Hepatocyte (in vitro differentiated cells): ENCODE measurements at regions not wholly inside any gene's neighbourhood (a gene's known extent, or its start where the extent isn't known, plus 50 kb on each side); places are given as distances from the start of the nearest gene placed in this dataset.
A peak's percentile ranks its signal among the peaks of the same experiment; 100 is the strongest.

Source experiments
- DNase-seq: peaks from one replicate; pipeline ENCODE4 v3.0.0-alpha.2; 2016; ENCODE audit warnings: low spot score
- H2AFZ ChIP-seq: fragments of 200-600 bp; sonication (generic); 2 replicates; pipeline ENCODE4 v1.6.0; 2016; ENCODE audit warnings: antibody characterized with exemption, mild to moderate bottlenecking
- H3K27ac ChIP-seq: fragments of 200-600 bp; sonication (generic); 2 replicates; pipeline ENCODE4 v1.5.1; 2016; ENCODE audit warnings: mild to moderate bottlenecking
- H3K27me3 ChIP-seq: fragments of 200-600 bp; sonication (generic); 2 replicates; pipeline ENCODE4 v1.6.1; 2016
- H3K36me3 ChIP-seq: fragments of 200-600 bp; sonication (generic); replicated peaks from 2 replicates; pipeline ENCODE4 v1.5.1; 2016; ENCODE audit warnings: low read depth; ENCODE audit not compliant: insufficient read depth
- H3K4me1 ChIP-seq: fragments of 200-600 bp; sonication (generic); 2 replicates; pipeline ENCODE4 v1.5.1; 2016; ENCODE audit warnings: mild to moderate bottlenecking, moderate library complexity; ENCODE audit not compliant: insufficient read depth
- H3K4me2 ChIP-seq: fragments of 200-600 bp; sonication (generic); 2 replicates; pipeline ENCODE4 v1.6.0; 2016
- H3K4me3 ChIP-seq: fragments of 200-600 bp; sonication (generic); 2 replicates; pipeline ENCODE4 v1.5.1; 2016; ENCODE audit warnings: mild to moderate bottlenecking
- H3K79me2 ChIP-seq: fragments of 200-600 bp; sonication (generic); 2 replicates; pipeline ENCODE4 v1.6.0; 2017; ENCODE audit warnings: mild to moderate bottlenecking
- H3K9me2 ChIP-seq: fragments of 200-600 bp; sonication (generic); replicated peaks from 2 replicates; pipeline ENCODE4 v1.6.0; 2017; ENCODE audit warnings: mild to moderate bottlenecking; ENCODE audit not compliant: insufficient read depth
- H3K9me3 ChIP-seq: fragments of 200-600 bp; sonication (generic); 2 replicates; pipeline ENCODE4 v1.5.1; 2016; ENCODE audit warnings: low read depth, mild to moderate bottlenecking
- H4K20me1 ChIP-seq: fragments of 200-600 bp; sonication (generic); 2 replicates; pipeline ENCODE4 v1.6.0; 2016; ENCODE audit warnings: mild to moderate bottlenecking; ENCODE audit not compliant: insufficient read depth, poor library complexity, severe bottlenecking
- EZH2 ChIP-seq: fragments of 200-600 bp; sonication (generic); IDR thresholded peaks from 2 replicates; pipeline ENCODE4 v1.6.1; 2016; ENCODE audit warnings: antibody characterized with exemption, mild to moderate bottlenecking, borderline replicate concordance
- EZH2phosphoT487 ChIP-seq: fragments of 200-600 bp; sonication (generic); IDR thresholded peaks from one replicate; pipeline ENCODE4 v1.6.1; 2018; ENCODE audit warnings: antibody characterized with exemption, mild to moderate bottlenecking, low read depth, moderate library complexity; ENCODE audit not compliant: unreplicated experiment, severe bottlenecking
- WGBS: methylation state at CpG from one replicate; pipeline ENCODE4 v1.1.6; 2016; ENCODE audit warnings: low lambda C conversion rate; ENCODE audit errors: missing lambda C conversion rate; 5-methylcytosine and 5-hydroxymethylcytosine counted together
- TF ChIP-seq, protein P1 (sequence below): fragments of 200-600 bp; sonication (generic); IDR thresholded peaks from 2 replicates; pipeline ENCODE4 v1.5.1; 2016; ENCODE audit warnings: antibody characterized with exemption, mild to moderate bottlenecking; ENCODE audit not compliant: poor library complexity

- no peaks in the 10 kb centered on the region for H3K36me3 ChIP-seq
- H3K9me3 ChIP-seq: no peaks in the 10 kb centered on the region
- H3K27ac ChIP-seq: peak overlapping the region; percentile 96
- peak overlapping the region; percentile 35 for H2AFZ ChIP-seq
- no peaks in the 10 kb centered on the region for H3K9me2 ChIP-seq
- DNase-seq: peak; percentile 74
- peaks cover 32% of the 10 kb centered on the region for H3K4me1 ChIP-seq
- H3K4me2 ChIP-seq: peak overlapping the region; percentile 67
- H4K20me1 ChIP-seq: no peaks in the 10 kb centered on the region
- H3K27me3 ChIP-seq: no peaks in the 10 kb centered on the region
- no peak overlapping the region for H3K4me3 ChIP-seq
- WGBS: 17% methylated on average over 22 of the region's 24 CpGs
- no peaks in the 10 kb centered on the region for H3K79me2 ChIP-seq
- TF ChIP-seq, protein P1, sequence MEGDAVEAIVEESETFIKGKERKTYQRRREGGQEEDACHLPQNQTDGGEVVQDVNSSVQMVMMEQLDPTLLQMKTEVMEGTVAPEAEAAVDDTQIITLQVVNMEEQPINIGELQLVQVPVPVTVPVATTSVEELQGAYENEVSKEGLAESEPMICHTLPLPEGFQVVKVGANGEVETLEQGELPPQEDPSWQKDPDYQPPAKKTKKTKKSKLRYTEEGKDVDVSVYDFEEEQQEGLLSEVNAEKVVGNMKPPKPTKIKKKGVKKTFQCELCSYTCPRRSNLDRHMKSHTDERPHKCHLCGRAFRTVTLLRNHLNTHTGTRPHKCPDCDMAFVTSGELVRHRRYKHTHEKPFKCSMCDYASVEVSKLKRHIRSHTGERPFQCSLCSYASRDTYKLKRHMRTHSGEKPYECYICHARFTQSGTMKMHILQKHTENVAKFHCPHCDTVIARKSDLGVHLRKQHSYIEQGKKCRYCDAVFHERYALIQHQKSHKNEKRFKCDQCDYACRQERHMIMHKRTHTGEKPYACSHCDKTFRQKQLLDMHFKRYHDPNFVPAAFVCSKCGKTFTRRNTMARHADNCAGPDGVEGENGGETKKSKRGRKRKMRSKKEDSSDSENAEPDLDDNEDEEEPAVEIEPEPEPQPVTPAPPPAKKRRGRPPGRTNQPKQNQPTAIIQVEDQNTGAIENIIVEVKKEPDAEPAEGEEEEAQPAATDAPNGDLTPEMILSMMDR: no peak
- no peak for TF ChIP-seq EZH2phosphoT487
- TF ChIP-seq EZH2: no peak
Observed at GRCh38 chr9:96048104-96048955, 172.8 kb downstream of the ERCC6L2 start.

DNA sequence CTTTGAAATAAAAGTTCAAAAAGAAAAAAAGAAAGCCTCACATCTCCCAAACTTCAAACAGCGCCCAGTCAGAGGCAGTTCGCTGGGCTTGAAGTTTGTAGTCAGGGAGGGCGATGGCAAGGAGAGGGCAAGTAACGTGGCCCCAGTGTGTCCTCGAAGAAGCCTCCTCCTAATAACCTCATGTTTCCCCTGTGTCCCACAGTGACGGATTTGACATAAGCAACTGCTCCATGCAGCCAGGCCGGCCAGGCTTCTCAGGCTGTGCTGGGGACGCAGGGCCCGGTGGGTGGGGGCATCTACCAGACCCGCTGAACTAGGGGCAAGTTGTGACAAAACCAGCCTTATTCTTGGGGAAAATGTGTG lies 172.2 kb downstream of the ERCC6L2 start:
- DNase-seq: no peak
- no peaks in the 10 kb centered on the region for H3K9me2 ChIP-seq
- H3K9me3 ChIP-seq: no peaks in the 10 kb centered on the region
- peak overlapping the region; percentile 96 for H3K27ac ChIP-seq
- H3K4me2 ChIP-seq: peak overlapping the region; percentile 67
- H3K4me3 ChIP-seq: no peak overlapping the region
- no peaks in the 10 kb centered on the region for H3K27me3 ChIP-seq
- H2AFZ ChIP-seq: peak overlapping the region; percentile 35
- no peaks in the 10 kb centered on the region for H4K20me1 ChIP-seq
- no peaks in the 10 kb centered on the region for H3K79me2 ChIP-seq
- no peaks in the 10 kb centered on the region for H3K36me3 ChIP-seq
- WGBS: 62% methylated on average over 10 of the region's 10 CpGs
- TF ChIP-seq EZH2phosphoT487 (no peak), EZH2 (no peak)
- TF ChIP-seq, protein P1: no peak
- peaks cover 32% of the 10 kb centered on the region for H3K4me1 ChIP-seq

DNA sequence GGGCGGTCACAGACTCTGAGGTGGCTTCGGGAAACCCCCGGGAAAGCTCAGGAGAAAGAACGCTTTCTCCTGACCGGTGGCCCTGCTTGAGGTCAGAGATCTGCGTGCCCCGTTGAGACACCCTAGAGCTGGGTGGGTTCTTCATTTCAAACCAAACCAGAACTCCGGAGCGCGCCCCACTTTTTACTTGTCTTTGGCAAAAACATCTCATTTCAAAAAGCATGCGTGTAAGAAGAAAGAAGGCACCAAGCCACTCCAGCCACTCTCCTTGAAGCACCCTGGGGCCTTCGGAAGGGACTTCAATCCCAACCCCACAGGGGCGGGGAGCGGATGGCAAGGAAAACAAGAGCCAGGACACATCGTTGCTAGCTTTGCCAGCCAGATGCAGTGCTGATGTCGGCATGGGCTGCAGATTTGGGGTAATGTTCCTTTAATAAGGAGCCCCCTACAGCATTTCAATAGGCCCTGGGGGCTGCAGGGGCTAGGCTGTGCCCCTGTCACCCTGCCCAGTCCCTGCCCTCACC lies 171.7 kb downstream of the ERCC6L2 start:
- H3K27ac ChIP-seq: peak overlapping the region; percentile 96

More for the DNA sequence above, 171.7 kb downstream of the ERCC6L2 start:
- no peaks in the 10 kb centered on the region for H3K9me2 ChIP-seq
- H2AFZ ChIP-seq: no peak overlapping the region
- no peaks in the 10 kb centered on the region for H4K20me1 ChIP-seq
- no peak for DNase-seq
- H3K36me3 ChIP-seq: no peaks in the 10 kb centered on the region
- no peaks in the 10 kb centered on the region for H3K79me2 ChIP-seq
- H3K4me3 ChIP-seq: no peak overlapping the region
- H3K4me2 ChIP-seq: no peak overlapping the region
- H3K4me1 ChIP-seq: peaks cover 33% of the 10 kb centered on the region
- WGBS: 91% methylated on average over 16 of the region's 16 CpGs
- TF ChIP-seq, protein P1: no peak
- TF ChIP-seq EZH2: no peak
- H3K27me3 ChIP-seq: no peaks in the 10 kb centered on the region
- no peaks in the 10 kb centered on the region for H3K9me3 ChIP-seq
